T-cell (primary cell): ENCODE measurements at regions not wholly inside any gene's neighbourhood (a gene's known extent, or its start where the extent isn't known, plus 50 kb on each side); places are given as distances from the start of the nearest gene placed in this dataset.
A peak's percentile ranks its signal among the peaks of the same experiment; 100 is the strongest.
"Not testable (repeated sequence)": the region's sequence is repeated elsewhere in the genome, so short reads cannot be mapped to it uniquely, and the experiment has no call there.

Source experiments
- ATAC-seq, 4 experiments: fragments of 200-7000 bp in 3 of 4; fragments of 150-1000 bp in 1 of 4; cut with Tn5 transposase; replicated peaks in 1 of 4; 1 replicate in 3 of 4; 2 replicates in 1 of 4; pipeline ENCODE4 v1.10.0; 2021; ENCODE audit warnings: moderate library complexity in 3 of 4, mild to moderate bottlenecking in 2 of 4, moderate number of reproducible peaks in 1 of 4
- CTCF ChIA-PET, 2 donors: fragments of 300-600 bp; sonication (Branson Sonifier 250); formaldehyde crosslinking; loops; one replicate each; lab custom pipeline; 2022; ENCODE audit warnings: antibody characterized with exemption in 2 of 2; lab: Charles Lee
- POLR2A ChIA-PET, 2 donors: fragments of 300-600 bp; sonication (Branson Sonifier 250); formaldehyde crosslinking; loops; one replicate each; lab custom pipeline; 2022; ENCODE audit warnings: antibody characterized with exemption in 2 of 2; lab: Charles Lee
- DNase-seq, 35 experiments: peaks; one replicate each; pipeline versions ENCODE4 v3.0.0 to v3.0.0-alpha.2; 2013 to 2023
- H3K27ac ChIP-seq: one replicate; pipeline ENCODE4 v1.5.1; 2013; ENCODE audit warnings: low read length
- H3K27me3 ChIP-seq, 2 experiments: replicated peaks in 1 of 2; 1 replicate in 1 of 2; 2 replicates in 1 of 2; pipeline versions ENCODE4 v1.6.1 to v1.7.0; 2013; ENCODE audit warnings: low read length in 1 of 2, mixed read lengths in 1 of 2; ENCODE audit not compliant: control insufficient read depth in 2 of 2, insufficient read depth in 2 of 2; ENCODE audit errors: extremely low read depth in 1 of 2
- H3K36me3 ChIP-seq, 2 donors: 1 replicate in 1 of 2; 2 replicates in 1 of 2; pipeline versions ENCODE4 v1.6.1 to v1.7.0; 2013; ENCODE audit warnings: low read length in 1 of 2; ENCODE audit not compliant: control insufficient read depth in 2 of 2, insufficient read depth in 1 of 2; ENCODE audit errors: extremely low read depth in 1 of 2
- H3K4me1 ChIP-seq, 2 experiments: 1 replicate in 1 of 2; 2 replicates in 1 of 2; pipeline versions ENCODE4 v1.6.1 to v1.7.0; 2013; ENCODE audit warnings: low read length in 2 of 2, mixed read lengths in 1 of 2; ENCODE audit not compliant: insufficient read depth in 2 of 2, control insufficient read depth in 1 of 2; ENCODE audit errors: extremely low read depth in 1 of 2
- H3K4me3 ChIP-seq, 2 donors: 1 replicate in 1 of 2; 2 replicates in 1 of 2; pipeline versions ENCODE4 v1.5.1 to v1.7.0; 2013; ENCODE audit warnings: mild to moderate bottlenecking in 2 of 2, low read length in 1 of 2, moderate library complexity in 1 of 2; ENCODE audit not compliant: control insufficient read depth in 1 of 2; ENCODE audit errors: extremely low read depth in 1 of 2
- H3K9me3 ChIP-seq: 2 replicates; pipeline ENCODE4 v1.7.0; 2013
- H3K27ac Mint-ChIP-seq, 2 donors: one replicate each; pipeline ENCODE4 v1.8.0; 2020 to 2021; ENCODE audit warnings: mild to moderate bottlenecking in 2 of 2, mixed read lengths in 2 of 2
- H3K27me3 Mint-ChIP-seq, 2 donors: one replicate each; pipeline ENCODE4 v1.8.0; 2021 to 2022; ENCODE audit warnings: mixed read lengths in 2 of 2
- H3K36me3 Mint-ChIP-seq: one replicate; pipeline ENCODE4 v1.8.0; 2021; ENCODE audit warnings: mixed read lengths
- H3K4me1 Mint-ChIP-seq, 3 donors: one replicate each; pipeline ENCODE4 v1.8.0; 2020 to 2022; ENCODE audit warnings: mixed read lengths in 3 of 3, mild to moderate bottlenecking in 1 of 3
- H3K4me3 Mint-ChIP-seq, 3 donors: one replicate each; pipeline ENCODE4 v1.8.0; 2020 to 2022; ENCODE audit warnings: mild to moderate bottlenecking in 3 of 3, mixed read lengths in 3 of 3, moderate library complexity in 3 of 3
- H3K9me3 Mint-ChIP-seq, 3 donors: one replicate each; pipeline ENCODE4 v1.8.0; 2020 to 2022; ENCODE audit warnings: mixed read lengths in 3 of 3
- WGBS: methylation state at CpG from one replicate; pipeline ENCODE4 v1.1.5; 2013; ENCODE audit warnings: missing lambda C conversion rate; ENCODE audit not compliant: insufficient coverage; 5-methylcytosine and 5-hydroxymethylcytosine counted together

- Histone ChIP-seq H3K27me3 (peaks cover 0 to 2% of the 10 kb centered on the region in 2 experiments), H3K9me3 (no peaks in the 10 kb centered on the region), H3K4me1 (no peaks in the 10 kb centered on the region), H3K4me3 (peak overlapping the region; percentile 35 to 54), H3K27ac (no peak overlapping the region), H3K36me3 (no peaks in the 10 kb centered on the region)
- CTCF ChIA-PET, result no interaction called here
- no CpG with 5 or more reads among the region's 8 CpGs for WGBS
- no peaks in the 10 kb centered on the region for H3K9me3 Mint-ChIP-seq
- peak overlapping the region; percentile 60 to 76 (median 63) for H3K4me3 Mint-ChIP-seq
- H3K27ac Mint-ChIP-seq, result no peak overlapping the region
- DNase-seq, result no peak
- H3K27me3 Mint-ChIP-seq, result peaks cover 9 to 23% of the 10 kb centered on the region in 2 donors
- POLR2A ChIA-PET, result no interaction called here
- peaks cover 5 to 22% (median 13%) of the 10 kb centered on the region in 3 donors for H3K4me1 Mint-ChIP-seq
- no peak for ATAC-seq
- H3K36me3 Mint-ChIP-seq, result no peaks in the 10 kb centered on the region
Observed at GRCh38 chr6:100228437-100228833, 234.4 kb upstream of the MCHR2 start.

- no peaks in the 10 kb centered on the region for H3K4me1 ChIP-seq
- CTCF ChIA-PET, result no interaction called here
- peaks cover 0 to 2% of the 10 kb centered on the region in 2 experiments for H3K27me3 ChIP-seq
- H3K27ac Mint-ChIP-seq, result no peak overlapping the region
- POLR2A ChIA-PET, result no interaction called here
- H3K27me3 Mint-ChIP-seq, result peaks cover 9 to 26% of the 10 kb centered on the region in 2 donors
- no peak overlapping the region for H3K4me3 Mint-ChIP-seq
- H3K4me3 ChIP-seq, result no peak overlapping the region
- 100% methylated on average over 1 of the region's 3 CpGs for WGBS
- no peaks in the 10 kb centered on the region for H3K36me3 ChIP-seq
- H3K27ac ChIP-seq, result no peak overlapping the region
- H3K9me3 Mint-ChIP-seq, result no peaks in the 10 kb centered on the region
- H3K9me3 ChIP-seq, result no peaks in the 10 kb centered on the region
- H3K4me1 Mint-ChIP-seq, result peaks cover 5 to 22% (median 13%) of the 10 kb centered on the region in 3 donors
- H3K36me3 Mint-ChIP-seq, result no peaks in the 10 kb centered on the region
- DNase-seq (no peak), ATAC-seq (no peak)
Observed at GRCh38 chr6:100226811-100227210, 232.8 kb upstream of the MCHR2 start.

DNA sequence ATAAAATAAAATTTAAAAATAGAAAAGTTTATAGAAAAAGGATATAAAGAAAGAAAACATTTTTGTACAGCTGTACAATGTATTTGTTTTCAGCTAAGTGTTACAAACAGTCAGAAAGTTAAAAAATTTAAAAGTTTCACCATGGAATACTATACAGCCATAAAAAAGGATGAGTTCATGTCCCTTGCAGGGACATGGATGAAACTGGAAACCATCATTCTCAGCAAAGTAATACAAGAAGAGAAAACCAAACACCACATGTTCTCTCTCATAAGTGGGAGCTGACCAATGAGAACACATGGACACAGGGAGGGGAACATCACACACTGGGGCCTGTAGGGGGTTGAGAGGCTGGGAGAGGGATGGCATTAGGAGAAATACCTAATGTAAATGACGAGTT is 229.9 kb upstream of the MCHR2 start:
- H3K27ac ChIP-seq, H3K36me3 Mint-ChIP-seq, H3K36me3 ChIP-seq, DNase-seq, ATAC-seq, CTCF ChIA-PET, H3K4me1 ChIP-seq, POLR2A ChIA-PET, H3K9me3 ChIP-seq, H3K27me3 ChIP-seq, H3K4me3 ChIP-seq, H3K27ac Mint-ChIP-seq, H3K27me3 Mint-ChIP-seq, H3K4me3 Mint-ChIP-seq, H3K9me3 Mint-ChIP-seq: not testable (repeated sequence)
- peaks cover 5 to 12% (median 7%) of the 10 kb centered on the region in 3 donors for H3K4me1 Mint-ChIP-seq
- WGBS, result no CpG with 5 or more reads among the region's 1 CpG

DNA sequence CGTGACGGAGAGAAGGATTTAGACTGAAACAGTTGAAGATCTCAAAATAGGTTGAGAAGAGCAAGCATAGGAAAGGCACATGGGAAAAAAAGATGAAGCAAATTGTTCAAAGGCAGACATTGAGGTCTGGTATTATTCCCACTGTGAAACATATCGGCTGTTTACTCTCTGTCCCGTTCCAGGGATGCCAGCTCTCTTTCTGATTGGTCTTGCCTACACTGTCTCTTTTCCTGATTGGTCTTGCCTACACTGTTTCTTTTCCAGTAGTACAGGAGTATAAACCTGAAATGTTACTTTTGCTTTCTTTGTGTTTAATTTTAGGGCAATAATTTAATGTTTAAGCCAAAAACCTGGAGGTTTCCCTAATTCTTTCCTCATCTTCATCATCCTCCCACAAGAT is 226.5 kb upstream of the MCHR2 start:
- Histone ChIP-seq H3K9me3 (no peaks in the 10 kb centered on the region), H3K4me3 (no peak overlapping the region), H3K27me3 (peaks cover 0 to 2% of the 10 kb centered on the region in 2 experiments), H3K36me3 (no peaks in the 10 kb centered on the region), H3K4me1 (no peaks in the 10 kb centered on the region), H3K27ac (no peak overlapping the region)
- POLR2A ChIA-PET, result no interaction called here
- H3K9me3 Mint-ChIP-seq, result no peaks in the 10 kb centered on the region
- DNase-seq (no peak), ATAC-seq (no peak)
- no peak overlapping the region for H3K27ac Mint-ChIP-seq
- H3K4me1 Mint-ChIP-seq, result no peaks in the 10 kb centered on the region
- CTCF ChIA-PET, result no interaction called here
- peaks cover 0 to 3% of the 10 kb centered on the region in 2 donors for H3K27me3 Mint-ChIP-seq
- H3K4me3 Mint-ChIP-seq, result no peak overlapping the region
- WGBS, result 100% methylated on average over 2 of the region's 4 CpGs
- no peaks in the 10 kb centered on the region for H3K36me3 Mint-ChIP-seq

- Histone ChIP-seq H3K36me3 (no peaks in the 10 kb centered on the region), H3K27ac (no peak overlapping the region), H3K4me1 (no peaks in the 10 kb centered on the region), H3K4me3 (no peak overlapping the region), H3K27me3 (peaks cover 0 to 2% of the 10 kb centered on the region in 2 experiments), H3K9me3 (no peaks in the 10 kb centered on the region)
- Mint-ChIP-seq H3K27me3 (peaks cover 0 to 3% of the 10 kb centered on the region in 2 donors), H3K9me3 (no peaks in the 10 kb centered on the region), H3K27ac (no peak overlapping the region), H3K4me1 (no peaks in the 10 kb centered on the region), H3K4me3 (no peak overlapping the region), H3K36me3 (no peaks in the 10 kb centered on the region)
- WGBS, result no CpG with 5 or more reads among the region's 2 CpGs
- ChIA-PET CTCF (no interaction called here), POLR2A (no interaction called here)
- no peak for ATAC-seq
- DNase-seq, result no peak
Observed at GRCh38 chr6:100217225-100218012, 223.4 kb upstream of the MCHR2 start.

GRCh38 chr6:100216760-100217159 is 222.7 kb upstream of the MCHR2 start:
- H3K27me3 Mint-ChIP-seq, result no peaks in the 10 kb centered on the region
- no peaks in the 10 kb centered on the region for H3K4me1 ChIP-seq
- H3K4me3 Mint-ChIP-seq, result no peak overlapping the region
- DNase-seq (no peak), ATAC-seq (no peak)
- H3K27me3 ChIP-seq, result peaks cover 0 to 2% of the 10 kb centered on the region in 2 experiments
- H3K27ac ChIP-seq, result no peak overlapping the region
- H3K27ac Mint-ChIP-seq, result no peak overlapping the region
- CTCF ChIA-PET, result no interaction called here
- H3K9me3 Mint-ChIP-seq, result no peaks in the 10 kb centered on the region
- no peak overlapping the region for H3K4me3 ChIP-seq
- no peaks in the 10 kb centered on the region for H3K4me1 Mint-ChIP-seq
- no peaks in the 10 kb centered on the region for H3K36me3 Mint-ChIP-seq
- no peaks in the 10 kb centered on the region for H3K9me3 ChIP-seq
- POLR2A ChIA-PET, result no interaction called here
- no peaks in the 10 kb centered on the region for H3K36me3 ChIP-seq
